ENCODE measurements at regions not wholly inside any gene's neighbourhood (a gene's known extent, or its start where the extent isn't known, plus 50 kb on each side); places are given as distances from the start of the nearest gene placed in this dataset.

GRCh38 chr13:74528734-74529513 lies 394.7 kb upstream of the KLF12 start:
- H2AFZ ChIP-seq = no peak overlapping the region
- no peaks in the 10 kb centered on the region for H3K36me3 Mint-ChIP-seq (ENCODE audit: low read depth)
- DNase-seq (ENCODE audit: low spot score) (no peak), ATAC-seq (no peak)
- no peaks in the 10 kb centered on the region for H3K4me1 ChIP-seq (ENCODE audit: insufficient read depth)
- peaks cover 11% of the 10 kb centered on the region; the same call in 2 of the 3 replicates for H3K4me1 Mint-ChIP-seq
- TF ChIP-seq EZH2phosphoT487 (IDR thresholded peaks at IDR 0.05; ENCODE audit: unreplicated experiment) = no peak
- no peak for TF ChIP-seq EZH2 (IDR thresholded peaks at IDR 0.05; ENCODE audit: low read depth, unreplicated experiment)
- TF ChIP-seq CREB1 (CRISPR knock-in tag; IDR thresholded peaks at IDR 0.05; ENCODE audit: low read depth) = no peak
- no peak for TF ChIP-seq CTCF (conservative IDR thresholded peaks at IDR 0.05; ENCODE audit: low read depth in 2 of 2)
- no peak for TF ChIP-seq NANOG (IDR thresholded peaks at IDR 0.05; ENCODE audit: borderline replicate concordance)
- no peak for TF ChIP-seq ZNF462 (CRISPR knock-in tag; IDR thresholded peaks at IDR 0.05)
- no peak for TF ChIP-seq ZNF331 (CRISPR knock-in tag; IDR thresholded peaks at IDR 0.05; ENCODE audit: low read depth)
- TF ChIP-seq ZNF114 (CRISPR knock-in tag; IDR thresholded peaks at IDR 0.05) = no peak
- no peaks in the 10 kb centered on the region for H4K20me1 ChIP-seq (replicated peaks; ENCODE audit: insufficient read depth)
- H3K36me3 ChIP-seq (ENCODE audit: insufficient read depth) = no peaks in the 10 kb centered on the region
- H3K27me3 ChIP-seq (ENCODE audit: insufficient read depth) = no peaks in the 10 kb centered on the region
- no peak overlapping the region for H3K4me3 ChIP-seq
- no peak overlapping the region for H3K27ac Mint-ChIP-seq
- peaks cover 4% of the 10 kb centered on the region for H3K27me3 Mint-ChIP-seq (ENCODE audit: insufficient read depth, low read depth, poor library complexity)
- no peaks in the 10 kb centered on the region for H3F3A ChIP-seq (replicated peaks; ENCODE audit: low read depth)
- H3K9me2 ChIP-seq (ENCODE audit: insufficient read depth) = 0 out of 2 replicates have a peak, but pooled peaks cover 3% of the 10 kb centered on the region
- no peak overlapping the region for H3K4me3 Mint-ChIP-seq
- no peaks in the 10 kb centered on the region for H3K79me2 ChIP-seq (replicated peaks; ENCODE audit: insufficient read depth)
- H3K4me2 ChIP-seq = no peak overlapping the region
- no peak overlapping the region for H3K27ac ChIP-seq (ENCODE audit: low read depth)
- H3K9me3 Mint-ChIP-seq = no peaks in the 10 kb centered on the region
